Heart left ventricle (tissue), 13 donors: ENCODE measurements at regions not wholly inside any gene's neighbourhood (a gene's known extent, or its start where the extent isn't known, plus 50 kb on each side); places are given as distances from the start of the nearest gene placed in this dataset.

Experiments used
- POLR2A ChIP-seq, 2 donors: fragments of 450-650 bp; IDR thresholded peaks; one replicate each; pipeline ENCODE4 v1.6.1; 2017; ENCODE audit warnings: antibody characterized with exemption in 2 of 2, mild to moderate bottlenecking in 2 of 2, moderate library complexity in 2 of 2
- TF ChIP-seq, protein P1 (sequence below), 12 donors: fragments of 200-600 bp; sonication (generic) in 4 of 12; IDR thresholded peaks; one replicate each; pipeline versions ENCODE4 v1.5.0 to v1.8.0; 2018 to 2022; ENCODE audit warnings: antibody characterized with exemption in 12 of 12, mild to moderate bottlenecking in 5 of 12
- donor health status: ischemic (EF 13 %, LVEDD 7.1; RV severe dilation, severe dysfunction).
- donor health status: DM: no; HTN: yes; CAD: no.
- donor health status: DM: no; HTN: no; CAD: no.
- donor health status: ischemic (EF 25% LVEDD 6.9; RV normal size, moderate dysfunction).
- donor health status: ischemic (EF 25% LVEDD 5.7; RV mildly dilated, moderate dysfunction).
- donor health status: ischemic (EF 35%, LVEDD 5.7; RV mildly dilated, moderate dysfunction).
- donor health status: nonischemic (EF 11% LVEDD 7.7; RV severe dilation, severe dysfunction).
- donor health status: DM: yes; HTN: yes; CAD: no.
- donor health status: PGD.
- donor health status: ischemic (EF 29% LVEDD 5.4; RV normal size, mild dysfunction).
- donor health status: nonischemic (EF 23%, LVEDD 6.1; RV moderate dilation, normal function).

DNA sequence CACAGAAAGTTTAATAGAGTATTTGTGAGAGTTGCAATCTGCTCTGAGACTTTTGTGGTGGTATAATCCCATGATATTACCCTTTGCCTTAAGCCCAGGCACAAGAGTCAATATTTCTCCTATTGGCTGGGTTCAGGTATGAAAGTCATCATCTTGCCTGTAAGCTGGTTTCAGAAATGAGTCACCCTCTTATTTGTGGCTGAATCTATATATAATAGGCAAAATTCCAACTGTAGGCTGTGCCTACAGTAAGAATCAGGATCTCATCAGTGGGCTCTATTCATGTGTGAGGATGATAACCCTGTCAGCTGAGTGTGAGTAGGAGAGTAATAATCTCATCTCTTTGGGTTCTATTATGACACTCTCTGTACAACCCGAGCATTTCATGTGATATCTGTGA lies 2103.1 kb downstream of the TP53TG3F start:
- TF ChIP-seq, protein P1, sequence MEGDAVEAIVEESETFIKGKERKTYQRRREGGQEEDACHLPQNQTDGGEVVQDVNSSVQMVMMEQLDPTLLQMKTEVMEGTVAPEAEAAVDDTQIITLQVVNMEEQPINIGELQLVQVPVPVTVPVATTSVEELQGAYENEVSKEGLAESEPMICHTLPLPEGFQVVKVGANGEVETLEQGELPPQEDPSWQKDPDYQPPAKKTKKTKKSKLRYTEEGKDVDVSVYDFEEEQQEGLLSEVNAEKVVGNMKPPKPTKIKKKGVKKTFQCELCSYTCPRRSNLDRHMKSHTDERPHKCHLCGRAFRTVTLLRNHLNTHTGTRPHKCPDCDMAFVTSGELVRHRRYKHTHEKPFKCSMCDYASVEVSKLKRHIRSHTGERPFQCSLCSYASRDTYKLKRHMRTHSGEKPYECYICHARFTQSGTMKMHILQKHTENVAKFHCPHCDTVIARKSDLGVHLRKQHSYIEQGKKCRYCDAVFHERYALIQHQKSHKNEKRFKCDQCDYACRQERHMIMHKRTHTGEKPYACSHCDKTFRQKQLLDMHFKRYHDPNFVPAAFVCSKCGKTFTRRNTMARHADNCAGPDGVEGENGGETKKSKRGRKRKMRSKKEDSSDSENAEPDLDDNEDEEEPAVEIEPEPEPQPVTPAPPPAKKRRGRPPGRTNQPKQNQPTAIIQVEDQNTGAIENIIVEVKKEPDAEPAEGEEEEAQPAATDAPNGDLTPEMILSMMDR (IDR thresholded peaks at IDR 0.05): no peak
- TF ChIP-seq POLR2A (IDR thresholded peaks at IDR 0.05): no peak
